NCI-H2107 (cell line): ENCODE measurements at regions not wholly inside any gene's neighbourhood (a gene's known extent, or its start where the extent isn't known, plus 50 kb on each side); places are given as distances from the start of the nearest gene placed in this dataset.

Experiments
- DNase-seq: peaks from one replicate; lab custom pipeline; 2025; lab: John Stamatoyannopoulos, UW

DNA sequence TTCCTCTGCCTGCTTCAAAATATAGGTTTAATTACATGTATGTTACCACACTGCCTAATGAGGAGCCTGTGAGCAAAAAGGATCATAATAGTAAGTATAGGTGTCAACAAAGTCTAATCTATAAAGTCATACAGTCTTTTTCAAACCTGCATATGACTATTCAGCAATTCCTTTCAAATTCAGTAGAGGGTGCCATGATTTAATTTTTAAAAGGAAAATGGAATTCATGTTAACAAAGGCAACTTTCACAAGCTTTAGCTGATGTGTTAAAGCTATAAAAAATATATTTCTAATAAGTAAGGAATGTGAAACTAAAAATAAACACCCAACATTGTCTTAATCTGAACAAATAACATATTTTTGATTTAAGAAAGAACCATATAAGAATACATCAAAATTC, 52.1 kb downstream of the MPP7 start:
- no peak for DNase-seq

DNA sequence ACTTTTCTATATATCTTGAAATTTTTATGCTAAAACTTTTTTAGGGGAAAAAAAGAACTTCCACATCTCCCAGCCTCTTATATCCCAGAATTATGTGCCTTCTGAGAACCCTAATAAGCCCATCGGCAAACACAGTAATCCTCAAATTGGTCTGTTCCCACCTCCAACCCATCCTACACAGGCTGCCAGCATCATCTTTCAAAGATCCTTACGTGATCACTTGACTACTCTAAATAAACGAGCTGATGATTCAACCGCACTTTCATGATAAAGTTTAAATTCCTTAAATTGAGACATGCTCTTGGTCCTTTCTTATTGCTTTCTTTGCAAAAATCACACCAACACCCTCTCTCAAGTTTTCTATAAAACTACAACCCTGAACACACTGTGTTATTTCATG, 52.5 kb downstream of the MPP7 start:
- DNase-seq, result no peak

DNA sequence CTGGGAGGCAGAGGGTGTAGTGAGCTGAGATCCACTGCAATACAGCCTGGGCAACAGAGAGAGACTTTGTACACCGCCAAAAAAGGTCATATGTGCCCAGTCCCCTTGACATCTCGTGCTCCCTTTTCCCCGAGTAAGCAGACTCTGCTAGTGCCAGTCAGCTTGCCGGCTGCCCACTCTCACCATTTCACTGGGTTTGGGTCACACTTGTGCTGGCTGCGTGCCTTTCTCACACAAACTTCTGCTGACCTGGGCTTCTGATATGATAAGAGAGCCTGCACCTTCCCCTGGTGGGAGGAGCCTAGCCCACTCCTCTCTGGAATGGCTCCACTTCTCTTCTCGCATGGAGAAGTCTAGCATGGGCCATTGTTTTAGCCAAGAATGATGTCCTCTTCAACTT, 53.4 kb downstream of the MPP7 start:
- no peak for DNase-seq

DNA sequence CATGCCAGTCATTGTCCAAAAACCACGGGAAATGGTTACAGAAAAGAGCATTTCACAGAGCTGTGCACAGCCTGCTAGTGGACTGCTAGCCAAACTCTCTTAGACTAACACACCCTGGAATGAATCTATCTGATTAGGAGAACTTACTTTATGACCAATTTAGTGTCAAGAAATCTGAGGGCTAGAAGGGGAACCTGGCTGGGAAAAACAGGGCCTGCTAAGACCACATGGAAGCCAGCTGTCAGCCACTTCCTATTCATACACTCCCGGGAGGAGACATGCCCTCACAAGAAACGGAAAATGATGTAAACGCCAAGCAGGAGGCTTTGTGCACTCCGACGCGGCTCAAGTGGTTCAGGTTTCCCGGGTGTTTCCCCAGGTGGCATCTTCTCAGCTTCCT, 54.8 kb downstream of the MPP7 start:
- DNase-seq, result no peak

DNA sequence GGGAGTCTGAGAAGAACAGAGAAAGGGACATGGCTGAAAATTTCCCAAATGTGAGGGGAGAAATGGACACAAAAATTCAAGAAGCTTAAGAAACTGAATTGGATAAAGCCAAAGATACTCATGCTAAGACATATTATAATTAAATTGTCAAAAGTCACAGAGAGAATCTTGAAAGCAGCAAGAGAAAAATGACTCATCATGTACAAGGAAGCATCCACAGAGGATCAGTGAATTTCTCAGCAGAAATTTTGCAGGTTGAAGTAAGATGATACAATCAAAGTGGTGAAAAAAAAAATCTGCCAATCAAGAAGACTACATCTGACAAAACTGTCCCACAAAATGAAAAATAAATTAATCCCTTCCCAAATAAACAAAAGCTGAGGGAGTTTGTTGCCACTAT, 56.8 kb downstream of the MPP7 start:
- no peak for DNase-seq

DNA sequence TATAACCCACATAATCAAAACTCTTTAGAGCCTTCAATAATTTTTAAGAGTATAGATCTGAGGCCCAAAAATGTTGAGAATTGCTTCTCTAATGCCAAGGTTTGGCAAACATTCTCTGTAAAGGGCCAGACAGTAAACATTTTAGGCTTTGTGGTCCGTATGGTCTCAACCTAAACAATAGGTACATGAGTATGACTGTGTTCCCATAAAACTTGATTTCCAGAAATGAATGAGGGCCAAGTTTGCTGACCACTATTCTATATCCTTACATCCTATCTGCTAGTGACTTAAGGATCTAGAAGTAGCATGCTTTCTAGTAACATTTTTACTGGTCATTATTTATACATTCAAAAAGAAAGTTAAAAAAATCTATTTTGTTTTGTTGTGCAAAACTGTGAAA, 58.9 kb downstream of the MPP7 start:
- DNase-seq, result no peak

DNA sequence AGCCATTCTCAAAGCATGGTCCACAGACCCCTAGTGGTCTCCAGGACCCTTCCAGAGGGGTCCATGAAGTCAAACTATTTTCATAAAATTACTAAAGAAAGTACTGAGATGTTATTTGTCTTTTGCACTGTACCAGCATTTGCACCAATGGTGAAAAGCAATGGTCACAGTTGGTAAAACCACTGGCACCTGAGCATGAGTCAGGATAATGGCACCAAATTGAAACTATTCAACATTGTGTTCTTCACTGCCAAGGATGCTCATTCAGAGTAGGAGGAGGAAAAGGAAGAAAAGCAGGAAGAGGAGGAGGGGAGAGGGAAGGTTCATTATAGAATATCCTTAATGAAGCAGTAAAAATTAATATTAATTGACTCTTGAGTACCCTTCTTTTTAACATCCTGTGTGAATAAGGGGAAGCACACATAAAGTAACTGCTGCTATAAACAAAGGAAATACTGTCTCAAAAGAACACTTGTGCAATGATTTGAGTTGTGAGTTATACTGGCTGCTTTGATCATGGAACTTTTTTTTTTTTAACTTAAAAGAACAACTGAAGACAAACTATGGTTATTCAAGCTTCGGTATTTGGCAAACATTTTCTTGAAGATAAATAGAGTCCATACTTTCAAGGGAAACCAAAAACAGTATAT, 60.2 kb downstream of the MPP7 start:
- DNase-seq, result no peak

DNA sequence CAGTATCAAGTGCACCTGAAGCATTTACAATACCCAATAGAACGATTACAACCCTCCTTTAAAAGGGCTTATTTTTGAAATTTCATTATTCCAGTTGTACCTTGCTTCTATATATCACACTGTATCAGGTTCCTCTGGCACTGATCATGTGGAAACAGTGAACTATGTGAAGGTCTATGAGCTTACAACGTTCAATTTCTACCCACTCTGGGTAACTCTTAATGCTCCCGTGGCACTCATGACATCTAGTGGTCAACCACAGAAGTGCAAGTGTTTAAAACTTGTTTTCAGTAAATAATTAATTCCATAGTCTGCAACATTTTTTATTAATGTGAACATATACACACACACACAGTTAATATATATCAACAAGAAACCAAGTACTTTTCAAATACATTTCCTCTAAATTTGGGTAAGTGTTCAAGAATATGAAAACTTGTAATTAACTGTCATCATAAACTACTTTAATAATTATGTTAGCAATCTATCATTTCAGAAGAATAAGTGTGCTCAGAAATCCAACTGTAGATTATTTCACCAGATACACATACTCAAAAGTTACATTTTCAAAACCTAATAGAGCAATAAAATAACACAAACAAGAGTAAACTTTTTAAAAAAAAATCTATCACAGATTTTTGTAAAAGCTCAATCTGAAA, 61.0 kb downstream of the MPP7 start:
- peak; percentile 56 for DNase-seq

DNA sequence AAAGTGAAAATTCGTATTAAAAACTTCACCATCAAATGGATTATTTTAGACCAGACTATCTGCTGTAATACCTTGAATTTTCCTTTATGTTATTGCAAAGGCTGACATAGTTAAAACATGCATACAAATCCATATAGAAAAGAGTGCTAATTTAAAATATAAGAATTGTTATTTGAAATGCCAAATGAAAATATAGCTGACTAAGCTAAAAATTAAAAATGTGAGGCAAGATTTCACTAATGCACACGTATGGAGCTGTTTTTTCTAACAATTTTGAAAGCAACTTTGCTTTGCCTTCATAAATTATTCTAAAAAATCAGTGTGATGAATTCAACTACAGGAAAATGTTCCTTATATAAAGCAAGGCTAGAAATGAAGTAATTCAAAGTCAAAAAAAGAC, 62.5 kb downstream of the MPP7 start:
- DNase-seq, result no peak

DNA sequence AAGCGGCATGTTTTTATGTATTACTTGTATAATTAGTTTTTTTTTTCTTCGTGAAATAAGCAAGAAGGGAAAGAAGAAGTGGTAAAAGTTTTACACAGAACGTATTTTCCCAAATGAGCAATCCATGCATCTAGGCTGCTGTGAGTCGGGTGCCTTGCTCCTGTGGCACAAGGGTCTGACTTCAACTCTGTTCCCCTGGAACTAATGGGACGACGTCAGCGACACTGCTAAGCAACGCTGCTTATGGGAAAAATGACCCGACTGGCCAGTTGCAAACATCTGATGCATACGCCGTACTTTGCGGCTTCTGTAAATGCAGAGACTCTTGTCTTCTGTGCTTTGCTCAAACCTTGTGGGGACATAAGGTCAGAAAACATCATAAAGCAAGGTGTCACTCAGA, 66.3 kb downstream of the MPP7 start:
- DNase-seq, result no peak

DNA sequence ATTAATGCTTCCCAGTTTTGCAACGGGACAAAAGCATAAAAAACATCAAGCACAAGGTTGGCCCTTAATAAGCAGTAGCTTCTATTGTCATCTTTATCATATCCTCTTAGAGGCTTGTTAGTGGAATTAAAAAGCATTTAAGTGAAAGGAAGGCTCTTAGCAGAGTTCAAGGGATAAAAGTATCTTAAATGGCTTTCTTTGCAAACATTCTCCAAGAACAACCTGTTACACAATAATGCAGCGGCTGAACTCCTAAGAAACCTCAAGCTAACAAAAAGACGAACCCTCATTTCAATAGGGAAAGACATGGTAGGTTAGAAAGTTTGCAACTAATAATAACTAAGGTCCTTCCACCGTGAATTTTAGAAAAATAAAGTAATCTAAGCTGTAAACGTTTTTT, 82.1 kb downstream of the MPP7 start:
- DNase-seq, result no peak

DNA sequence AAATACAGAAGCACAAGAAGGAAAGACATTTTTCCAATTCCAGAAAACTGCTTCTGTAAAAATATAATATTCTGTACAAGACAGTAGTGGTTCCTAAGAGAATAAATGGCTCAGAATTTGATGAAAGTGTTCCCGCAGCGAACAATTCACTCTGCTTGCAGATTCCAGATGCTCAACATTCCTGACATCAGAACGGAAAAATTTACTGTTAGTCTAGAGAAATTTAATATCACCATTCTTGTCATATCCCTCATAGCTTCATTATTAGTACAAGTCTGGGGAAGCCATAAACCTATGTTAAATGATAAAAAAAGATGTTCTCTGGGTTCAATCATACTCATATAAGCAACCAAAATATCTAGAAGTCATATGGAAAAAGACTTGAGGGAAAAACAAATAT, 83.6 kb downstream of the MPP7 start:
- no peak for DNase-seq

DNA sequence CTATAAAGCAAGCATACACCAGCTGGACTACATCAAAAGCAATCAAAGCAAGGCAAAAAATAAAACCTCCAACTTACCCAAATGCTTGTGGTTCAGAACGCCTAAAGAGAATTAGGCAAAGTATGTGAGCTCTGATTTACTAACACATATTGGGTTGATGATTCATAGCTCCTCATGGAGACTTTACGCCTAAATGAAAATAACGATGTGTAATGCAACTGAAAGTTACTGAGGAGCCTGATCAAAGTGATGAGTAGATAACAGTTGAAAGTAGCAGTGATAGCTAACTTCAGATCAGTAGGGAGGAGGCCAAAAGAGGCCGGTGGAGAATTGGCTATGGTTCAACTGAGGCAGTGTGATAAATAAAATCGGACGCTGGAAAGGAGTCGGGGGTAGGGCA, 85.0 kb downstream of the MPP7 start:
- no peak for DNase-seq

DNA sequence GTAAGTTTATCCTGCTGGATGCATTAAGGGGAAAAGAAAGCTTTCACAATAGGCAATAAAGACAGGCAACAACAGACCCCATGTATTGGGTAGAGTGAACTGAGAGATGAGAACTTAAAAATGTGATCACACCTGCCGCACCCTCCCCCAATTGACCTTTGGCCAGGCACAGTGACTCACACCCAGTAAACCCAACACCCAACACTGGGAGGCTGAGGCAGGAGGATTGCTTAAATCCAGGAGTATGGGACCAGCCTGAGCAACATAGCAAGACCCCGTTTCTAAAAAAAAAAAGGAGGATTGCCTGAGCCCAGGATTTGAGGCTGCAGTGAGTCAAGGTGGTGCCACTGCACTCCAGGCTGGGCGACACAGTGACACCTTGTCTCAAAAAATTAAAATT, 86.9 kb downstream of the MPP7 start:
- no peak for DNase-seq

DNA sequence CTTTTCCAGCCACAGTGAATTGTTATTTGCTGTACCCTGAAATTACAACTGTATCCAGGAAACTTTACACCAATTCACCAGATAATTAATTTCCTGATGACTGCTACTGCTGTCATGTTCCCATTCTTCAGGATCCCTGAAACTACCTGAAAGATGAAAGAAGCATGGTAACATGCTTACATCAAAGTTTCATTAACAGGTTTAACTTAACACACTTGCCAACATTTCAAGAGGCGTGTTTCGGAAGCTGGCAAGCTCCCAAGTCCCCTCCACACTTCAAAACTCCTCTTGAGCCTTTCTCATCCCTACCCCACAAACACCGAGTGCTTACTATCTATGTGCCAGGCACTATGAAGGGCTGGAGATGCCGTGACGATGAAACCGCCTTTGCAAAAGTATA, 88.6 kb downstream of the MPP7 start:
- DNase-seq, result no peak

DNA sequence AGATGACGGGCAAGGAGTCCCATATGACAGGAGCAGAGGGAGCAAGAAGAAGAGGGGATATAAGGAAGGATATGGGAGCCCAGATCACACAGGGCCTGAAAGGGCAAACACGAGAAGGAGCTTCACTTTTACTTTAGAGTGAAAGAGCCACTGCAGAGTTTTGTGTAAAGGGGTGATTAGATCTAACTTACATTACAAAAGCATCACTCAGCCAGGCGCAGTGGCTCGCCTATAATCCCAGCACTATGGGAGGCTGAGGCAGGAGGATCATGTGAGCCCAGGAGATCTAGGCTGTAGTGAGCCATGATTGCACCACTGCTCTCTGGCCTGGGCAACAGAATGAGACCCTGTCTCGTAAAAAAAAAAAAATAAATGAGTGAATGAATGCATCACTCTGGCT, 91.1 kb downstream of the MPP7 start:
- no peak for DNase-seq

DNA sequence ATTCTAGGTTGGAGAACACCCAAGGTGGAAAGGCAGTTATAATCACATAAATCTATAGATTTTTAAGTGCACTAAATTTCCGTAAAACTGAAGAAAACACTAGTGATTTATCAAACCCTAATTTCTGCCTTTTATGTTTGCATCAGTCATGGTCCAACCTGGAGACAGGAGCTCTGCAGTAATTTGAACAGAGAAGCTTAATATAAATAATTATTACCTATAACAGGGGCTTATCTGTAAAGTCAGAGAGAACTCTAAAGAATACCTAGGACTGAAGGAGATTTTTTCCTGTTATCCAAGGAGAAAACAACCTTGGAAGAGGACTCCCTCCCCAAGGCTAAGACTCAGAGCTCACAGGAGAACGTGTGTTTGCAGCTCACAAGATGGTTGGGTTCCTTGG, 95.1 kb downstream of the MPP7 start:
- DNase-seq, result no peak

DNA sequence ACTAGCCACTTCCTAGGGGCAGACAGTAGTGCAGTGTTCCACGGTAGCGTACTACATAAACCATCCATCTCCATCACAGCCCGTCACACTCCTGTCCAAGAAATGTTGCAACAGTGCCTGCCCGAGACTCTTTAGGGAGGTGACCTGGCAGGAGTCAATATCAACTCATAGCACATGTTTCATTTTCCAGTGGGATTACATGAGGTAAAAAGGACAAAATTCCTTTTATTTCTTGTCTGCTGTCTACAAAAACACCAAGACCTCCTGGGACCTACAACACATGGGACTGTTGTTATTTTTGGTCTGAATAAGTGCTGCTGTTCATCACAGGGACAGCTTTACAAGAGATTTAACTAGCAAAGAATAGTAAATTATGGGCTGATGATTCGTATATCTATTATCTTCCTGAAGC, 99.9 kb downstream of the MPP7 start:
- no peak for DNase-seq

DNA sequence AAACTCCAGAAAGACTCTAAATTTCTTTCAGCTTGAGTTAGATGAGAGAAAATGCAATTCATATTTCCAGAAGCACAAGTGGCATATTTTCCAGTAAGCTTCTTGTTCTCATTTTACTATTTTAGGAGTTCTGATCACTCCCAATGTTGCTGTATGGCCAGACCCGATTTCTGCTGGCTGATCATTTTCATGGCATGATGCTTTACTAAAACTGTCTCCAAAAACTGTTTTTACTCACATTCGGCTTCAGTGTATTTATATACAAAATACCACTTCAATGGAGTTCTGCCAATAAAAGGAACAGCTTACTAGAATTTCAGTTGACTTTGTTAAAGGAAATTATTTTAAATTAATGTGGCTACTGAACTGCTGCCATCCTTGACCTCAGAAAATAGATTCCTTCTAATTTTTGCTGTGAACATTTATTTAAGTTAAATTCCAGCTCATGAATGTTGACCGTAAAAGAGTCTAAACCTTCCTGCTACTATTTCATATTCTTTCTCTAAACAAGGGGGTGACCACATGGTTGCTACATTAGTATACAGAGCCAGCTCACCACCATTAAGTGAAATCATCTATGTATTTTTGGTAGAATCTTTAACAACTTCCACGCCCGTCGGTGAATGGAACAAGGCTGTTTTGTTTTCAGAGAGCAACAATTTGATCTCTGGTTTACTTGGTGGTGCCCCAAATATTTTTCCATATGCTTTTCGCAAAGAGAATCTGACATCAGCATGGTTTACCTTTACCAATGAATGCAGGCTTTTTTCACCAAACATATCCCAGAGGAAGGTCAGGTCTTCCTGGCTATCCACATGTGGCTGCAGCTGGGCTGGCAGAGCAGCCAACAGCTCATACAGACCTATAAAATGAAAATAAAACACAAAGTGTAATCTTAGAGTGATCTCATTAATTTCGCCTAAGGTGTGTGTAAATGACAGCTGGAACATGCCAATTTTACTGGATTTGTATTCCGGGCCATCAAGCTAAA, 101.2 kb downstream of the MPP7 start:
- DNase-seq, result no peak

DNA sequence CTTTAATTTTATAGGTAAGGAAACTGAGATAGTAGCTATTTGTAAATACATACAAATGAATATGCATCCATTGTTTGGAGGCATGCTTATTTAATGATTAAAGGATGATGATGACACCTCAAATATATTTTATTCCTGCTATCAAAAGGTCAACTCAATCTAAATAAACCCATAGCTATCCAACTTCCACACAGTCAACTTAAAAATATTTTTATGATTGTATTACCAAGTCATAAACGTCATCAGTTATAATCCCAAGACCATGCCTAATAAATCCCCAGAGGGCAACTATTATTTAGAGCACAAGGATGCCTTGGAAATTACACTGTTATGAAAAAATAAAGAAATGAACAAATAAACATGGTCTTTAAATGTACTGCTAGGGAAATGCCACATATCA, 102.1 kb downstream of the MPP7 start:
- DNase-seq, result no peak

DNA sequence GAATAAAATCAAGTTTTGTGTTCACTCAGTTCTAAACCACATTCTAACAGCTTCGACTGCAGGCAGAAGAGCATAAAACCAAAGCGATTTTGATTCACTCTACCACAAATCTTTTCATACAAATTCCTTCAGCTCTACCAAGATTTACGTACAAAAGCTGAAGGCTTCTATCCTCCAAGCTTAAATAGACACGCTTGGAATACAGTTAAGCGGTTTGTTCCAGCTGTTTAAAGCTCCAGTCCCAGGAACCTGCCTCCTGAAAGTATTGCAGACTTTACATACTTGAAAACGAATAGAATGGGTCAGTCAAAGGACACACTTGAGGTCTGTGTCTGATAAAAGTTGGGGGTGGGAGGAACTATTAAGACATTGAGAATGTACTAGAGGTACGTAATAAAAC, 102.9 kb downstream of the MPP7 start:
- DNase-seq, result no peak

DNA sequence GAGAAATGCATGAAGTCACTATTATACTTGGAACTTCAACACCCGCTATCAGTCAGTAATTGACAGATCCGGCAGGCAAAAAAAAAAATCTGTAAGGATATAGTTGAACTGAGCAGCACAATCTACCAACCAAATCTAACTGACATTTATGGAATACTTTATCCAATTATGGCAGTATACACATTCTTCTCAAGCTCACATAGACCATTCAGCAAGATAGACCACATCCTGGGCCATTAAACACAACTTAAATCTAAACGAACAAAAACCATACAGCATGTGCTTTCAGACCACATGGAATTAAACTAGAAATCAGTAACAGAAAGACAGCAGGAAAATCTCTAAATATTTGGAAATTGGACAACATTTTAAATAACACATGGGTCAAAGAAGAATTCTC, 112.7 kb downstream of the MPP7 start:
- DNase-seq, result no peak

DNA sequence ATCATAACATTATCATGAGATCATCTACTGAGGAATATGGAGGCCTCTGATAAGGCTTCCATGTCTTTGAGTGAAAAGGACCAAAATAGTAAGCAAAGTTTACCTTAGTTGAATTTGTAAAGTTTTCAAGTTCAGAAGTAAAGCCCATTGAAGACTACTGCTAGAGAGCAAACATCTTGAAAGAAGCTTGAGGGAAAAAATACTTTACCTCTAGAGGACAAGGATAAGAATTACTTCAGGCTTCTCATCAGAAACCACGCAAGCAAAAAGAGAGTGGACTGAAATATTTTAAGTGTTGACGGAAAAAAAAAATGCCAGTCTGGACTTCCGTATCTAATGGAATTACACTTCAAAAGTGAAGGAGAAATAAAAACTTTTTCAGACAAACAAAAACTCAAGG, 114.3 kb downstream of the MPP7 start:
- DNase-seq, result no peak
